GM20000 (cell line): ENCODE measurements at regions not wholly inside any gene's neighbourhood (a gene's known extent, or its start where the extent isn't known, plus 50 kb on each side); places are given as distances from the start of the nearest gene placed in this dataset.

Experiments used
- DNase-seq: peaks from one replicate; pipeline ENCODE4 v3.0.0; 2012; ENCODE audit warnings: low spot score
- TF ChIP-seq, protein P1 (sequence below): IDR thresholded peaks from 2 replicates; pipeline ENCODE4 v1.5.1; 2012; ENCODE audit warnings: mild to moderate bottlenecking, control low read depth; ENCODE audit errors: extremely low read depth, missing control alignments

DNA sequence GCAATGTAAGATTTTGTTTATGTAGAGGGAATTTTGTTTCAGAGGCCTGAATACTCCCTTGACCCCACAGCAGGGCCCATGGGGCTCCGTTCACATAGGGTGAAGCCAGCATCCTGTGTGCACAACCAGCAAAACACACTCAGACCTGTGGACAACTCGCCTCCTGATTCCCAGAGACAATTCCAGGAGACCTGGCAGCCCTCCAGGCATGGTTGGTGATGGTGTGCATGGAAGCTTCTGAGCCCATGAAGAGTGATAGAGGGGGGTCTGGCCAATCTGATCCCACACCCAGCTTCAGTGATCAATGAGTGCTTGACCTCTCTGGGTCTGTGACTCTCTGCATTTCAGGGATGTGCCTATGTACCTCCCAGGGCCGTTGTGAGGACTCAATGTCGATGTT, 91.0 kb upstream of the RAB6C start:
- TF ChIP-seq, protein P1, sequence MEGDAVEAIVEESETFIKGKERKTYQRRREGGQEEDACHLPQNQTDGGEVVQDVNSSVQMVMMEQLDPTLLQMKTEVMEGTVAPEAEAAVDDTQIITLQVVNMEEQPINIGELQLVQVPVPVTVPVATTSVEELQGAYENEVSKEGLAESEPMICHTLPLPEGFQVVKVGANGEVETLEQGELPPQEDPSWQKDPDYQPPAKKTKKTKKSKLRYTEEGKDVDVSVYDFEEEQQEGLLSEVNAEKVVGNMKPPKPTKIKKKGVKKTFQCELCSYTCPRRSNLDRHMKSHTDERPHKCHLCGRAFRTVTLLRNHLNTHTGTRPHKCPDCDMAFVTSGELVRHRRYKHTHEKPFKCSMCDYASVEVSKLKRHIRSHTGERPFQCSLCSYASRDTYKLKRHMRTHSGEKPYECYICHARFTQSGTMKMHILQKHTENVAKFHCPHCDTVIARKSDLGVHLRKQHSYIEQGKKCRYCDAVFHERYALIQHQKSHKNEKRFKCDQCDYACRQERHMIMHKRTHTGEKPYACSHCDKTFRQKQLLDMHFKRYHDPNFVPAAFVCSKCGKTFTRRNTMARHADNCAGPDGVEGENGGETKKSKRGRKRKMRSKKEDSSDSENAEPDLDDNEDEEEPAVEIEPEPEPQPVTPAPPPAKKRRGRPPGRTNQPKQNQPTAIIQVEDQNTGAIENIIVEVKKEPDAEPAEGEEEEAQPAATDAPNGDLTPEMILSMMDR = no peak
- no peak for DNase-seq

- TF ChIP-seq, protein P1 = no peak
- DNase-seq = no peak
Observed at GRCh38 chr2:129888896-129889295, 90.6 kb upstream of the RAB6C start.

DNA sequence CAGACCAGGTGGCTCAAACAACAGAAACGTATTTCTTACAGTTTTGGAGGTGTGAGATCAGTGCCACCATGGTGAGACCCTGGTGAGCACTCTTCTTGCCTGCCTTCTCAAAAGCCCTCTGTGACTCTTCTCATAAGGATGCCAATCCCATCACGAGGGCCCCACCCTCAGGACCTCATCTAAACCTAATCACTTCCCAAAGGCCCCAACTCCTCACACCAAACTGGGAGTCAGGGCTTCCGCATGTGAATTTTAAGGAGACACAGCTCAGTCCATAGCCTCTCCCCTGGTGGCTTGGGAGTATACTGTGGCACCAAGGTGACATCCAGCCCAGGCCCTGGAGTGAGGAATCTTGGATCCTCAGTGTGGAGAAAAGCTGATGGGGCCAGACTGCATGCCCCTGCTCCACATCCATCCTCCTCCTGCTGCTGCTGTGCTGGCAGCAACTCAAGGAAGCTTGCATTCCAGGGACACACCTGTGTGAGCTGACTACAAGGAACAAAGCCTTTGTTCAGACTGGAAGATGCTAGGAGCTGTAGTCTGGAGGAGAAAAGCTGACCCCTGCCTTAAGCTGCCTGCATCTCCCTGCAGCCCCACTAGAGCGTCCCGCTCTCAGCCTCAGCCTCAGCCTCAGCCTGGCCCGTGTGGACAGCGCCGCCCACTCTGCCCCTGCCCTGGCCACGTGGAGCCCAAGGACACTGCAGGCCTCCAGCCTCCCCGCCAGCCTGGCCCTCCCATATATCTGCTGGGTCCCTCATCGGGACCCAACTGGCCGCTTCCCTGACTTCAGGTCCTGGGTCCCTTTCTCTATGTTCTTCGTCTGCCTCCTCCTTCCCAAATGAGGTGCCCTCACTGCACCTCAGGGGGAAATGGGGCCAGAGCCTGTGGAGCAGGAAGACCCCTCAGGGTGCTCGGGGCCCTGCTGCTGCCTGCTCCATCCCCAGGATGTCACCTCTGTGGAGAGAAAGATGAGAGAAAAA, 87.8 kb upstream of the RAB6C start:
- no peak for DNase-seq
- TF ChIP-seq, protein P1 = no peak

DNA sequence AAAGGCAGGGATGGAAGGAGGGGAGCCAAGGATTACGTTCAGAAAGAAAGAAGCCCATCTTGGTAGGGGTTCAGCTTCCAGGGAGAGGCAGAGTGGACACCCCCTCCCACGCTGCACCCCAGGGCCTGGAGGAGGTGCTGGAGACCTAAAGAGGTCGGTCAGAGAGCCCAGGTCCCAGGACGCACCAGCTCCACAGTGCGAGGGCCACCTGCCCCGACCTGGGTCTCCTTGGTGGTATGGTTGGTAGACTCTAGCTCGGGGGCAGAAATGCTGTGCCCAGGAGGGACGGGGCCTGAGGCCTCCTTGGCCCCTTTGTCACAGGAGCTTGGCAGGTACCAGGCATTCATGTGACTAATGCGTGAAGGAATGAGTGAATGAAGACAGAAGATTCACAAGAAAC, 87.1 kb upstream of the RAB6C start:
- no peak for DNase-seq

GRCh38 chr2:129892773-129893172, 86.7 kb upstream of the RAB6C start:
- TF ChIP-seq, protein P1 = no peak
- no peak for DNase-seq

More for the DNA sequence above, 87.1 kb upstream of the RAB6C start:
- TF ChIP-seq, protein P1 = no peak

- TF ChIP-seq, protein P1 = no peak
- DNase-seq = no peak
Observed at GRCh38 chr2:129893244-129893643, 86.2 kb upstream of the RAB6C start.

DNA sequence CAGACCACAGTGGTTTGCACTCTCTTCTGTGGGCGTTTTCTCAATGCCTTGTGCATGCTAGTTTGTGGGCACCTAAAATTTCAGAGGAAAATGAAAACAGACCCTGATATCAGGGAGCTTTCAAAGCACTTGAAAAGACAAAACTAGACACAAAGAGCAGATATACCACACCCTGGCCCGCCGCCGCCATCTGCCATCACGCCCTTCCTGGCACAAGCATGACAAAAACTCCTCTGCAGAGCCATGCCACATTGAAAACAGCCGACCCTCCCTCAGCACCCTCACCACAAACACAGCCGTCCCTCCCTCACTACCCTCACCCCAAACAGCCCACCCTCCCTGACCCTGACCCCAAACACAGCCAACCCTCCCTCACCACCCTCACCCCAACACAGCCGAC, 84.8 kb upstream of the RAB6C start:
- TF ChIP-seq, protein P1 = no peak
- no peak for DNase-seq
